ENCODE measurements at regions not wholly inside any gene's neighbourhood (a gene's known extent, or its start where the extent isn't known, plus 50 kb on each side); places are given as distances from the start of the nearest gene placed in this dataset.

DNA sequence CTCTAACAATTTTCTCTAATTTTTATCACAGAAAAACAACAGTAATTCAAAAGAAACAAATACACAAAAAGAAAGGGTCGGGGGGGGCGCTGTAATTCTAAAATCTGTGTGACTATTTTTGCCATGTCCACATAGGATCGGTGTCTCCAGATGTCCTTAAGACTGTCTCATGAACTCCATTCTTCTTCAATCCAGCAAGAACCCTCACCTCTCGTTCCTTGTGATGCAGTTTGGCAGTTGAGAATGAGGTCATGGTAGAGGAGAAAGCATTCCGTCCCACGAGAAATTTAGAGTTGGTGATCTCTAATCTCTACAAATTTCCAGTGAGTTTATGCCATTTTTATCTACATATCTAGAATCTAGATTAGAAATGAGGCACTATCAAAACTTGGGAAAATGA lies 394.7 kb downstream of the TFEC start:
- ATAC-seq: no peak
- H3K4me2 ChIP-seq: no peak overlapping the region

DNA sequence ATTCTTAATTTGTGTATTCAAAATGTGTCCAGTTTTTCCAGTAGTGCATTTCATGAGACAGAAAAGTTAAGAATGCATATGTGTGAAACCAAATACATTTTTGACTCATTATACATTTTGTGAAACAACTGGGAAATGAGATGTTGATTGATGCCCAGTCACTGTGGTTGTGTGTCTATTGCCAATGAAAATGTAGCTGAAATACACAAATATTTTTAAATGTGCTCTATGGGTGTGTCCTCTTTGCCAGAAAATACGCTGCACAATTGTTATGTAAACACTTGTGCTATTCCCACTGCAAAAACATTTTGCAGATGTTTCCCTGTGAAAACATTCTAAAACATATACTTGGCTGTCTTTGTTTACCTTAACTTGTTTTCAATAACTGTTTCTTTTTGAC lies 395.2 kb downstream of the TFEC start:
- H3K4me3 Mint-ChIP-seq: no peak overlapping the region
- no peak overlapping the region for H2AFZ ChIP-seq
- no peak overlapping the region for H3K4me3 ChIP-seq
- no peak for DNase-seq (ENCODE audit: low spot score)
- ATAC-seq: no peak
- no peaks in the 10 kb centered on the region for H3K27me3 Mint-ChIP-seq (ENCODE audit: insufficient read depth, low read depth, poor library complexity)
- no peaks in the 10 kb centered on the region for H3K79me2 ChIP-seq (replicated peaks; ENCODE audit: insufficient read depth)
- H3K9me2 ChIP-seq (ENCODE audit: insufficient read depth): peaks cover 4% of the 10 kb centered on the region; the same call in 1 of the 2 replicates
- H3K27me3 ChIP-seq (ENCODE audit: insufficient read depth): no peaks in the 10 kb centered on the region
- H3F3A ChIP-seq (replicated peaks; ENCODE audit: low read depth): no peaks in the 10 kb centered on the region
- H3K36me3 Mint-ChIP-seq (ENCODE audit: low read depth): no peaks in the 10 kb centered on the region
- H4K20me1 ChIP-seq (replicated peaks; ENCODE audit: insufficient read depth): no peaks in the 10 kb centered on the region
- H3K27ac Mint-ChIP-seq: no peak overlapping the region
- no peak overlapping the region for H3K27ac ChIP-seq (ENCODE audit: low read depth)
- peaks cover 2% of the 10 kb centered on the region; the same call in 2 of the 3 replicates for H3K4me1 Mint-ChIP-seq
- H3K4me2 ChIP-seq: no peak overlapping the region
- no peaks in the 10 kb centered on the region for H3K9me3 Mint-ChIP-seq
- no peaks in the 10 kb centered on the region for H3K4me1 ChIP-seq (ENCODE audit: insufficient read depth)
- no peaks in the 10 kb centered on the region for H3K36me3 ChIP-seq (ENCODE audit: insufficient read depth)
- TF ChIP-seq NANOG (IDR thresholded peaks at IDR 0.05; ENCODE audit: borderline replicate concordance) (no peak), POLR2AphosphoS5 (IDR thresholded peaks at IDR 0.05; ENCODE audit: low read depth) (no peak), JUNB (IDR thresholded peaks at IDR 0.05; ENCODE audit: unreplicated experiment) (no peak)
- TF ChIP-seq, protein P1, sequence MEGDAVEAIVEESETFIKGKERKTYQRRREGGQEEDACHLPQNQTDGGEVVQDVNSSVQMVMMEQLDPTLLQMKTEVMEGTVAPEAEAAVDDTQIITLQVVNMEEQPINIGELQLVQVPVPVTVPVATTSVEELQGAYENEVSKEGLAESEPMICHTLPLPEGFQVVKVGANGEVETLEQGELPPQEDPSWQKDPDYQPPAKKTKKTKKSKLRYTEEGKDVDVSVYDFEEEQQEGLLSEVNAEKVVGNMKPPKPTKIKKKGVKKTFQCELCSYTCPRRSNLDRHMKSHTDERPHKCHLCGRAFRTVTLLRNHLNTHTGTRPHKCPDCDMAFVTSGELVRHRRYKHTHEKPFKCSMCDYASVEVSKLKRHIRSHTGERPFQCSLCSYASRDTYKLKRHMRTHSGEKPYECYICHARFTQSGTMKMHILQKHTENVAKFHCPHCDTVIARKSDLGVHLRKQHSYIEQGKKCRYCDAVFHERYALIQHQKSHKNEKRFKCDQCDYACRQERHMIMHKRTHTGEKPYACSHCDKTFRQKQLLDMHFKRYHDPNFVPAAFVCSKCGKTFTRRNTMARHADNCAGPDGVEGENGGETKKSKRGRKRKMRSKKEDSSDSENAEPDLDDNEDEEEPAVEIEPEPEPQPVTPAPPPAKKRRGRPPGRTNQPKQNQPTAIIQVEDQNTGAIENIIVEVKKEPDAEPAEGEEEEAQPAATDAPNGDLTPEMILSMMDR (conservative IDR thresholded peaks at IDR 0.05; ENCODE audit: low read depth in 2 of 2): no peak
- TF ChIP-seq, protein P2, sequence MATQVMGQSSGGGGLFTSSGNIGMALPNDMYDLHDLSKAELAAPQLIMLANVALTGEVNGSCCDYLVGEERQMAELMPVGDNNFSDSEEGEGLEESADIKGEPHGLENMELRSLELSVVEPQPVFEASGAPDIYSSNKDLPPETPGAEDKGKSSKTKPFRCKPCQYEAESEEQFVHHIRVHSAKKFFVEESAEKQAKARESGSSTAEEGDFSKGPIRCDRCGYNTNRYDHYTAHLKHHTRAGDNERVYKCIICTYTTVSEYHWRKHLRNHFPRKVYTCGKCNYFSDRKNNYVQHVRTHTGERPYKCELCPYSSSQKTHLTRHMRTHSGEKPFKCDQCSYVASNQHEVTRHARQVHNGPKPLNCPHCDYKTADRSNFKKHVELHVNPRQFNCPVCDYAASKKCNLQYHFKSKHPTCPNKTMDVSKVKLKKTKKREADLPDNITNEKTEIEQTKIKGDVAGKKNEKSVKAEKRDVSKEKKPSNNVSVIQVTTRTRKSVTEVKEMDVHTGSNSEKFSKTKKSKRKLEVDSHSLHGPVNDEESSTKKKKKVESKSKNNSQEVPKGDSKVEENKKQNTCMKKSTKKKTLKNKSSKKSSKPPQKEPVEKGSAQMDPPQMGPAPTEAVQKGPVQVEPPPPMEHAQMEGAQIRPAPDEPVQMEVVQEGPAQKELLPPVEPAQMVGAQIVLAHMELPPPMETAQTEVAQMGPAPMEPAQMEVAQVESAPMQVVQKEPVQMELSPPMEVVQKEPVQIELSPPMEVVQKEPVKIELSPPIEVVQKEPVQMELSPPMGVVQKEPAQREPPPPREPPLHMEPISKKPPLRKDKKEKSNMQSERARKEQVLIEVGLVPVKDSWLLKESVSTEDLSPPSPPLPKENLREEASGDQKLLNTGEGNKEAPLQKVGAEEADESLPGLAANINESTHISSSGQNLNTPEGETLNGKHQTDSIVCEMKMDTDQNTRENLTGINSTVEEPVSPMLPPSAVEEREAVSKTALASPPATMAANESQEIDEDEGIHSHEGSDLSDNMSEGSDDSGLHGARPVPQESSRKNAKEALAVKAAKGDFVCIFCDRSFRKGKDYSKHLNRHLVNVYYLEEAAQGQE (IDR thresholded peaks at IDR 0.05; ENCODE audit: unreplicated experiment): no peak
- TF ChIP-seq, protein P3, sequence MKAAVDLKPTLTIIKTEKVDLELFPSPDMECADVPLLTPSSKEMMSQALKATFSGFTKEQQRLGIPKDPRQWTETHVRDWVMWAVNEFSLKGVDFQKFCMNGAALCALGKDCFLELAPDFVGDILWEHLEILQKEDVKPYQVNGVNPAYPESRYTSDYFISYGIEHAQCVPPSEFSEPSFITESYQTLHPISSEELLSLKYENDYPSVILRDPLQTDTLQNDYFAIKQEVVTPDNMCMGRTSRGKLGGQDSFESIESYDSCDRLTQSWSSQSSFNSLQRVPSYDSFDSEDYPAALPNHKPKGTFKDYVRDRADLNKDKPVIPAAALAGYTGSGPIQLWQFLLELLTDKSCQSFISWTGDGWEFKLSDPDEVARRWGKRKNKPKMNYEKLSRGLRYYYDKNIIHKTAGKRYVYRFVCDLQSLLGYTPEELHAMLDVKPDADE (IDR thresholded peaks at IDR 0.05): no peak

More for the DNA sequence above, 394.7 kb downstream of the TFEC start:
- H3K27ac ChIP-seq (ENCODE audit: low read depth): no peak overlapping the region
- Mint-ChIP-seq H3K9me3 (no peaks in the 10 kb centered on the region), H3K27ac (no peak overlapping the region), H3K27me3 (ENCODE audit: insufficient read depth, low read depth, poor library complexity) (no peaks in the 10 kb centered on the region), H3K4me1 (peaks cover 6% of the 10 kb centered on the region), H3K4me3 (no peak overlapping the region), H3K36me3 (ENCODE audit: low read depth) (no peaks in the 10 kb centered on the region)
- no peaks in the 10 kb centered on the region for H3K79me2 ChIP-seq (replicated peaks; ENCODE audit: insufficient read depth)
- H3K9me2 ChIP-seq (ENCODE audit: insufficient read depth): peaks cover 4% of the 10 kb centered on the region; the same call in 1 of the 2 replicates
- no peaks in the 10 kb centered on the region for H3K36me3 ChIP-seq (ENCODE audit: insufficient read depth)
- no peaks in the 10 kb centered on the region for H3K27me3 ChIP-seq (ENCODE audit: insufficient read depth)
- H2AFZ ChIP-seq: no peak overlapping the region
- DNase-seq (ENCODE audit: low spot score): no peak
- H3F3A ChIP-seq (replicated peaks; ENCODE audit: low read depth): no peaks in the 10 kb centered on the region
- no peaks in the 10 kb centered on the region for H4K20me1 ChIP-seq (replicated peaks; ENCODE audit: insufficient read depth)
- no peak overlapping the region for H3K4me3 ChIP-seq
- TF ChIP-seq, protein P1 (conservative IDR thresholded peaks at IDR 0.05; ENCODE audit: low read depth in 2 of 2): peak; percentile 31 to 37
- TF ChIP-seq NANOG (IDR thresholded peaks at IDR 0.05; ENCODE audit: borderline replicate concordance): no peak
- H3K4me1 ChIP-seq (ENCODE audit: insufficient read depth): no peaks in the 10 kb centered on the region
